Kidney (tissue), 13 donors: ENCODE measurements at regions not wholly inside any gene's neighbourhood (a gene's known extent, or its start where the extent isn't known, plus 50 kb on each side); places are given as distances from the start of the nearest gene placed in this dataset.

Experiments
- DNase-seq, 5 donors: peaks; one replicate each; pipeline ENCODE4 v3.0.0-alpha.2; 2013 to 2020
- FAIRE-seq: peaks from 2 replicates; lab custom pipeline; 2012; peaks lifted over from hg19 to GRCh38; lab: Jason Lieb, UNC
- H3K27ac ChIP-seq, 2 donors: one replicate each; pipeline ENCODE4 v1.7.0; 2013; ENCODE audit warnings: low read depth in 2 of 2, low read length in 2 of 2, inconsistent platforms in 1 of 2
- H3K27me3 ChIP-seq: one replicate; pipeline ENCODE4 v1.7.1; 2013; ENCODE audit warnings: low read length, inconsistent platforms; ENCODE audit not compliant: control insufficient read depth, insufficient read depth
- H3K36me3 ChIP-seq, 3 donors: one replicate each; pipeline versions ENCODE4 v1.7.0 to v1.7.1; 2013; ENCODE audit warnings: low read length in 3 of 3, control low read depth in 1 of 3, inconsistent platforms in 1 of 3; ENCODE audit not compliant: insufficient read depth in 3 of 3, control insufficient read depth in 2 of 3
- H3K4me1 ChIP-seq, 3 donors: one replicate each; pipeline versions ENCODE4 v1.7.0 to v1.7.1; 2013; ENCODE audit warnings: low read length in 3 of 3, inconsistent platforms in 1 of 3, low read depth in 1 of 3; ENCODE audit not compliant: control insufficient read depth in 2 of 3, insufficient read depth in 2 of 3
- H3K4me3 ChIP-seq, 3 donors: one replicate each; pipeline versions ENCODE4 v1.7.0 to v1.8.1; 2013; ENCODE audit warnings: low read length in 3 of 3, control low read depth in 1 of 3, inconsistent platforms in 1 of 3
- H3K9ac ChIP-seq, 3 donors: one replicate each; pipeline versions ENCODE4 v1.7.0 to v1.7.1; 2013; ENCODE audit warnings: low read length in 3 of 3, control low read depth in 1 of 3, inconsistent platforms in 1 of 3
- H3K9me3 ChIP-seq, 3 donors: one replicate each; pipeline versions ENCODE4 v1.7.0 to v1.7.1; 2013; ENCODE audit warnings: low read length in 3 of 3, control low read depth in 1 of 3, inconsistent platforms in 1 of 3; ENCODE audit not compliant: control insufficient read depth in 2 of 3, insufficient read depth in 1 of 3
- intact Hi-C: fragments of 100-400 bp; cut with DNase I; formaldehyde crosslinking; loops from one replicate; pipeline ENCODE4 v1.11.1; 2022
- TF ChIP-seq, protein P1 (sequence below): IDR thresholded peaks from 3 replicates; pipeline ENCODE4 v1.5.1; 2012; ENCODE audit warnings: mild to moderate bottlenecking, moderate library complexity, borderline replicate concordance; ENCODE audit not compliant: insufficient read depth; ENCODE audit errors: extremely low read depth
- donor health status: control.
- donor health status: control.
- donor health status: control.
- donor health status: control.
- donor health status: control.
- donor health status: DM: yes; HTN: yes; CAD: no.
- donor health status: Normal renal cell carcinoma (clear cell type).

DNA sequence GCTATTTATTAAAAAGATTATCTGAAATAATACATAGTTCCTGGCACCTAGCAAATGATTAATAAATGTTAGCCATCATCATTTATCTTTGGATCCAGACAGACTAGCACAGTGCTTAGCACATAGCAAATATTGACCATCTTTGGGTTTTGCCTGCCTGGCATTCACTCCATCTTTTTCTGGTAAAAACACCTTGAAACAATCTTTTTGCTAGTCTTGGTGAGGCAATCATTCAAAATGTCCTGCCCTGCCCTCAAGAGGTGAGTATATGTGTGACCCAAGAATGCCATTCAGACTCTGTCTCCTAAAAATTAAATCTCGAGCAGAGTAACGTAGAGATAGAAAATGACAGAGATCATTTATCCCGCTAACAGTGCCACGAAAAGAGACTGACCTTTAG, 78.3 kb upstream of the ZNF280D start:
- TF ChIP-seq, protein P1, sequence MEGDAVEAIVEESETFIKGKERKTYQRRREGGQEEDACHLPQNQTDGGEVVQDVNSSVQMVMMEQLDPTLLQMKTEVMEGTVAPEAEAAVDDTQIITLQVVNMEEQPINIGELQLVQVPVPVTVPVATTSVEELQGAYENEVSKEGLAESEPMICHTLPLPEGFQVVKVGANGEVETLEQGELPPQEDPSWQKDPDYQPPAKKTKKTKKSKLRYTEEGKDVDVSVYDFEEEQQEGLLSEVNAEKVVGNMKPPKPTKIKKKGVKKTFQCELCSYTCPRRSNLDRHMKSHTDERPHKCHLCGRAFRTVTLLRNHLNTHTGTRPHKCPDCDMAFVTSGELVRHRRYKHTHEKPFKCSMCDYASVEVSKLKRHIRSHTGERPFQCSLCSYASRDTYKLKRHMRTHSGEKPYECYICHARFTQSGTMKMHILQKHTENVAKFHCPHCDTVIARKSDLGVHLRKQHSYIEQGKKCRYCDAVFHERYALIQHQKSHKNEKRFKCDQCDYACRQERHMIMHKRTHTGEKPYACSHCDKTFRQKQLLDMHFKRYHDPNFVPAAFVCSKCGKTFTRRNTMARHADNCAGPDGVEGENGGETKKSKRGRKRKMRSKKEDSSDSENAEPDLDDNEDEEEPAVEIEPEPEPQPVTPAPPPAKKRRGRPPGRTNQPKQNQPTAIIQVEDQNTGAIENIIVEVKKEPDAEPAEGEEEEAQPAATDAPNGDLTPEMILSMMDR, result no peak
- H3K27ac ChIP-seq, result no peak overlapping the region
- intact Hi-C loops, result no loop called here

DNA sequence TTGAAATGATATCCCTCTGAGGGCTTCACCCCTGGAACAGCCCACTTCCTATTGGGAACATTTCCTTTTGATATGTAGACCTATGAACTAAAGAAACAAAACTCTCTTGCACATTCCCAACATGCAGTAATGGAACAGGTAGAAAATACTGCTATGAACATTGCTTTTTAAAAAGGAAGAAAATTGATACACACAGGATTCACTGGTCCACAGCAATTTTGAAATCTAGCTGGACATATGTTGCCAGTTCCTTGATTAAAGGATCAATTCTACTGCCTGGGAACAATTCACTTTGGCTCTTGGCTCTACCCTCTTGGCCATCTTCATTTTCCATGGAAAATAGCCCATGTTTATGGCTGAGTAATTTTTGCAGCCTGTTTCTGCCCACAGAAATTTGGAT, 74.9 kb upstream of the ZNF280D start:
- Histone ChIP-seq H3K9ac (no peak overlapping the region), H3K4me3 (no peak overlapping the region), H3K27me3 (no peaks in the 10 kb centered on the region), H3K27ac (no peak overlapping the region), H3K36me3 (no peaks in the 10 kb centered on the region), H3K9me3 (peaks cover 0 to 9% (median 6%) of the 10 kb centered on the region in 3 donors), H3K4me1 (no peaks in the 10 kb centered on the region)
- FAIRE-seq, result no peak
- intact Hi-C loops, result no loop called here
- TF ChIP-seq, protein P1, result no peak
- DNase-seq, result no peak

More for the DNA sequence above, 78.3 kb upstream of the ZNF280D start:
- H3K4me3 ChIP-seq, result no peak overlapping the region
- H3K27me3 ChIP-seq, result no peaks in the 10 kb centered on the region
- no peaks in the 10 kb centered on the region for H3K36me3 ChIP-seq
- FAIRE-seq (no peak), DNase-seq (no peak)
- no peaks in the 10 kb centered on the region for H3K4me1 ChIP-seq
- H3K9me3 ChIP-seq, result peaks cover 0 to 9% (median 6%) of the 10 kb centered on the region in 3 donors
- H3K9ac ChIP-seq, result no peak overlapping the region

DNA sequence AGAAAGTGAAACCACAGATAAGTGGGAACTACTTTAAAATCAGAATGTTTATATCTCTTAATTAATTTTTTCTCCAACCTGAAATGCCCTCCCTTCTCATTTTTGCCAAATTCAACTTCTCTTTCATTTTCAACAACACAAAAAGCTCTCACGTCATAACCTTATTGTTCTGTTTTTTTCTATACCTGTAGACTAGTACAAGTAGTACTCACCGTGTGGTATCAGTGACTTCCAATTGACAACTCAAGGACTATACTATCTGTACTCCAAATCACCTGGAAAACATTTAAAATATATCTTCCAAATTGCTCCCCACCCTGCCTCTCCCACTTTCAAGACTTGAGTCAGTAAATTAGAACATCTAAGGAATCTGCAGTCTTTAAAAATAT, 72.8 kb upstream of the ZNF280D start:
- Histone ChIP-seq H3K4me1 (no peaks in the 10 kb centered on the region), H3K4me3 (no peak overlapping the region), H3K36me3 (no peaks in the 10 kb centered on the region), H3K27ac (no peak overlapping the region), H3K9ac (no peak overlapping the region), H3K9me3 (peaks cover 0 to 9% (median 6%) of the 10 kb centered on the region in 3 donors), H3K27me3 (no peaks in the 10 kb centered on the region)
- TF ChIP-seq, protein P1, result no peak
- FAIRE-seq, result no peak
- DNase-seq, result no peak
- intact Hi-C loops, result no loop called here
